ENCODE measurements at regions not wholly inside any gene's neighbourhood (a gene's known extent, or its start where the extent isn't known, plus 50 kb on each side); places are given as distances from the start of the nearest gene placed in this dataset.

- TF ChIP-seq GABPA (IDR thresholded peaks at IDR 0.05 in 1 of 2, conservative IDR thresholded peaks at IDR 0.05 in 1 of 2): no peak
- no peak for TF ChIP-seq JUND (IDR thresholded peaks at IDR 0.05)
- no peak for TF ChIP-seq EGR1 (IDR thresholded peaks at IDR 0.05; ENCODE audit: low read depth in 2 of 2)
- TF ChIP-seq CTCF (IDR thresholded peaks at IDR 0.05; ENCODE audit: low read depth, low read length, missing input control): no peak
- no peak for TF ChIP-seq RAD21 (IDR thresholded peaks at IDR 0.05)
Observed at GRCh38 chr2:143877876-143878530, 641.9 kb downstream of the ZEB2 start.
